Panc1 (cell line): ENCODE measurements at regions not wholly inside any gene's neighbourhood (a gene's known extent, or its start where the extent isn't known, plus 50 kb on each side); places are given as distances from the start of the nearest gene placed in this dataset.

Source experiments
- ATAC-seq: fragments of 200-7000 bp; cut with Tn5 transposase; 2 replicates; pipeline ENCODE4 v1.9.1; 2020; ENCODE audit warnings: mild to moderate bottlenecking, moderate library complexity
- BruUV-seq: library from RNA; stranded (reverse); fragments of 400-500 nt; replicated peaks from 2 replicates; lab custom pipeline; 2021; lab: Mats Ljungman, UMichigan
- CTCF ChIA-PET: fragments of 300-600 bp; sonication (Branson Sonifier 250); formaldehyde crosslinking; loops from one replicate; lab custom pipeline; 2022; ENCODE audit warnings: antibody characterized with exemption; lab: Charles Lee
- POLR2A ChIA-PET: fragments of 300-600 bp; sonication (Branson Sonifier 250); formaldehyde crosslinking; loops from one replicate; lab custom pipeline; 2022; ENCODE audit warnings: antibody characterized with exemption; lab: Charles Lee
- DNase-seq: peaks from one replicate; pipeline ENCODE4 v3.0.0-alpha.2; 2010; ENCODE audit warnings: low read depth, low spot score
- H3K27ac ChIP-seq: 2 replicates; pipeline ENCODE4 v1.5.1; 2011; ENCODE audit warnings: mild to moderate bottlenecking, low read length, inconsistent platforms
- H3K27me3 ChIP-seq: fragments of 200-500 bp; sonication (Bioruptor generic); 2 replicates; pipeline ENCODE4 v1.6.0; 2014; ENCODE audit warnings: low read length, inconsistent platforms; ENCODE audit not compliant: control insufficient read depth, insufficient read depth
- H3K36me3 ChIP-seq: fragments of 200-500 bp; sonication (Bioruptor generic); 2 replicates; pipeline ENCODE4 v1.5.1; 2014; ENCODE audit warnings: inconsistent platforms, mild to moderate bottlenecking, low read length, moderate library complexity; ENCODE audit not compliant: control insufficient read depth, insufficient read depth
- H3K4me1 ChIP-seq: 2 replicates; pipeline ENCODE4 v1.5.1; 2011; ENCODE audit warnings: inconsistent platforms, mild to moderate bottlenecking, low read length, moderate library complexity; ENCODE audit not compliant: control insufficient read depth, insufficient read depth
- H3K4me3 ChIP-seq, 2 experiments: 2 replicates each; pipeline ENCODE4 v1.5.1; 2011 to 2012; ENCODE audit warnings: low read depth in 2 of 2, low read length in 2 of 2, mild to moderate bottlenecking in 2 of 2, inconsistent platforms in 1 of 2, moderate library complexity in 1 of 2
- H3K9me3 ChIP-seq: fragments of 200-500 bp; sonication (Bioruptor generic); 2 replicates; pipeline ENCODE4 v1.5.1; 2014; ENCODE audit warnings: low read depth, mild to moderate bottlenecking, inconsistent platforms, low read length, moderate library complexity; ENCODE audit not compliant: control insufficient read depth, insufficient read depth
- CTCF ChIP-seq: fragments of 450-650 bp; IDR thresholded peaks from 2 replicates; pipeline ENCODE4 v1.5.1; 2017; ENCODE audit warnings: mild to moderate bottlenecking
- POLR2AphosphoS5 ChIP-seq: IDR thresholded peaks from 2 replicates; pipeline ENCODE4 v1.6.1; 2012; ENCODE audit warnings: mild to moderate bottlenecking, low read depth, low read length, moderate library complexity
- REST ChIP-seq, 2 experiments: IDR thresholded peaks; 2 replicates each; pipeline ENCODE4 v1.6.1; 2011 to 2012; ENCODE audit warnings: low read depth in 2 of 2, control low read depth in 1 of 2, low read length in 1 of 2, mild to moderate bottlenecking in 1 of 2, moderate library complexity in 1 of 2; ENCODE audit not compliant: insufficient read depth in 1 of 2
- SIN3A ChIP-seq: IDR thresholded peaks from 2 replicates; pipeline ENCODE4 v1.6.1; 2012; ENCODE audit warnings: low read depth, mild to moderate bottlenecking, low read length, moderate library complexity, borderline replicate concordance; ENCODE audit not compliant: insufficient read depth
- TCF7L2 ChIP-seq: IDR thresholded peaks from 2 replicates; pipeline ENCODE4 v1.6.1; 2011; ENCODE audit warnings: mild to moderate bottlenecking, low read depth, low read length, inconsistent platforms
- in situ Hi-C: cut with HindIII; loops from 2 replicates; pipeline ENCODE4 v1.10.0; 2016; ENCODE audit warnings: low sequenced_read_pairs, low pct_unique_long_range_greater_than_20kb
- intact Hi-C: fragments of 100-400 bp; cut with micrococcal nuclease; formaldehyde crosslinking; loops from one replicate; pipeline ENCODE4 v1.10.0; 2022; ENCODE audit not compliant: unreplicated experiment

GRCh38 chr17:77487677-77488530 lies 347.1 kb downstream of the SEC14L1 start:
- Histone ChIP-seq H3K27me3 (no peaks in the 10 kb centered on the region), H3K4me3 (no peak overlapping the region), H3K4me1 (peaks cover 2% of the 10 kb centered on the region; the same call in 1 of the 2 replicates), H3K36me3 (peaks cover 16% of the 10 kb centered on the region; the same call in 1 of the 2 replicates), H3K9me3 (no peaks in the 10 kb centered on the region), H3K27ac (no peak overlapping the region)
- ChIA-PET CTCF (no interaction called here), POLR2A (no interaction called here)
- in situ Hi-C loops: no loop called here
- ATAC-seq (no peak), DNase-seq (no peak)
- intact Hi-C loops: no loop called here
- TF ChIP-seq SIN3A (no peak), POLR2AphosphoS5 (no peak), TCF7L2 (no peak)
- BruUV-seq: no TSS peak

- in situ Hi-C loops: no loop called here
- H3K36me3 ChIP-seq: peaks cover 18% of the 10 kb centered on the region; the same call in 1 of the 2 replicates
- no peaks in the 10 kb centered on the region for H3K27me3 ChIP-seq
- no peaks in the 10 kb centered on the region for H3K9me3 ChIP-seq
- no peak overlapping the region for H3K27ac ChIP-seq
- intact Hi-C loops: no loop called here
- ChIA-PET CTCF (no interaction called here), POLR2A (no interaction called here)
- TF ChIP-seq CTCF: no peak
- TF ChIP-seq REST (IDR thresholded peaks at IDR 0.05; ENCODE audit: insufficient read depth in 1 of 2, low read depth in 2 of 2, low read length in 1 of 2): no peak
- no peak for TF ChIP-seq POLR2AphosphoS5
- no peak for TF ChIP-seq TCF7L2
- TF ChIP-seq SIN3A: no peak
- BruUV-seq: no TSS peak
- ATAC-seq: no peak
- no peak overlapping the region for H3K4me3 ChIP-seq
- peaks cover 2% of the 10 kb centered on the region; the same call in 1 of the 2 replicates for H3K4me1 ChIP-seq
- DNase-seq: no peak
These were observed 347.9 kb downstream of the SEC14L1 start for GRCh38 chr17:77488531-77489238.
